Fibroblast of lung (primary cell): ENCODE measurements at regions not wholly inside any gene's neighbourhood (a gene's known extent, or its start where the extent isn't known, plus 50 kb on each side); places are given as distances from the start of the nearest gene placed in this dataset.
"Not testable (repeated sequence)": the region's sequence is repeated elsewhere in the genome, so short reads cannot be mapped to it uniquely, and the experiment has no call there.

Source experiments
- DNase-seq, 2 donors: peaks; one replicate each; pipeline versions ENCODE4 v3.0.0 to v3.0.0-alpha.2; 2010; ENCODE audit warnings: low read depth in 2 of 2
- H2AFZ ChIP-seq: 2 replicates; pipeline ENCODE4 v1.5.1; 2012; ENCODE audit warnings: low read length, control low read depth, inconsistent platforms
- H3K27ac ChIP-seq: 2 replicates; pipeline ENCODE4 v1.5.1; 2011; ENCODE audit warnings: low read length, control low read depth; ENCODE audit not compliant: insufficient read depth
- H3K27me3 ChIP-seq: 2 replicates; pipeline ENCODE4 v1.5.1; 2011; ENCODE audit warnings: mild to moderate bottlenecking, low read length; ENCODE audit not compliant: control insufficient read depth, insufficient read depth
- H3K36me3 ChIP-seq: 2 replicates; pipeline ENCODE4 v1.5.1; 2011; ENCODE audit warnings: low read length; ENCODE audit not compliant: control insufficient read depth, insufficient read depth
- H3K4me1 ChIP-seq: 2 replicates; pipeline ENCODE4 v1.5.1; 2011; ENCODE audit warnings: low read length; ENCODE audit not compliant: control insufficient read depth, insufficient read depth; ENCODE audit errors: extremely low read depth
- H3K4me2 ChIP-seq: 2 replicates; pipeline ENCODE4 v1.5.1; 2011; ENCODE audit warnings: low read length, control low read depth; ENCODE audit not compliant: insufficient read depth; ENCODE audit errors: extremely low read depth
- H3K4me3 ChIP-seq, 4 experiments: fragments of 200-600 bp in 1 of 4; sonication (generic) in 1 of 4; replicated peaks in 1 of 4; 2 replicates each; pipeline ENCODE4 v1.5.1; 2011 to 2016; ENCODE audit warnings: low read length in 4 of 4, low read depth in 3 of 4, mild to moderate bottlenecking in 3 of 4, control low read depth in 2 of 4, inconsistent platforms in 1 of 4, mixed read lengths in 1 of 4; ENCODE audit not compliant: insufficient read depth in 1 of 4; ENCODE audit errors: control extremely low read depth in 1 of 4
- H3K79me2 ChIP-seq: 2 replicates; pipeline ENCODE4 v1.5.1; 2012; ENCODE audit warnings: mild to moderate bottlenecking, low read length, inconsistent platforms; ENCODE audit not compliant: control insufficient read depth, insufficient read depth
- H3K9ac ChIP-seq: 2 replicates; pipeline ENCODE4 v1.5.1; 2011; ENCODE audit warnings: mild to moderate bottlenecking, low read length, control low read depth; ENCODE audit not compliant: insufficient read depth
- H3K9me3 ChIP-seq: 2 replicates; pipeline ENCODE4 v1.5.1; 2012; ENCODE audit warnings: low read depth, low read length; ENCODE audit not compliant: control insufficient read depth, insufficient read depth
- H4K20me1 ChIP-seq: 2 replicates; pipeline ENCODE4 v1.5.1; 2011; ENCODE audit warnings: low read length; ENCODE audit not compliant: control insufficient read depth, insufficient read depth; ENCODE audit errors: extremely low read depth
- EZH2 ChIP-seq: IDR thresholded peaks from 2 replicates; pipeline ENCODE4 v1.5.1; 2012; ENCODE audit warnings: low read length, control low read depth, mild to moderate bottlenecking; ENCODE audit errors: missing control alignments
- TF ChIP-seq, protein P1 (sequence below), 2 donors: IDR thresholded peaks in 1 of 2; conservative IDR thresholded peaks in 1 of 2; 1 replicate in 1 of 2; 2 replicates in 1 of 2; pipeline ENCODE4 v1.5.1; 2011 to 2012; ENCODE audit warnings: low read length in 2 of 2, control low read depth in 1 of 2, inconsistent platforms in 1 of 2, low read depth in 1 of 2, mild to moderate bottlenecking in 1 of 2

DNA sequence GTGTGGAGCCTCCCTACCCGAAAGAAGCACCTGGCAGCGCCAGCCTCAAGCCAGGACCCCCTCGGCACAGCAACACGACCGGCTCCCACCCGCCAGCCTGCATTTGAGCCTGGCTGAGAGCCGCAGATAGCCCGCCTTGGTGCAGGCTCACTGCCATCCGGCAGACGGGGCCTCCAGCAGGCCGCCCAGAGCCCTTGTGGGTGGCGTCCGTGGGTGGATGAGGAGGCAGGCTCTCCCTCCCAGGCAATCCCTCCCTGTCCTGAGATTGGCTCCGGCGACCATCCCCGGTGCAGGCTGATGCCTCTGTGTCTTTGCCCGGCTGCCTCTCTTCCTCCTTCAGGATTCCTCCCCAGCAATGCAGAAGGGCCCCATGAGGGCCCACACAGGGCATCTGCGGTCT, 1527.9 kb downstream of the BRD1 start:
- no peaks in the 10 kb centered on the region for H4K20me1 ChIP-seq
- no peak for DNase-seq
- no peaks in the 10 kb centered on the region for H3K27me3 ChIP-seq
- TF ChIP-seq, protein P1, sequence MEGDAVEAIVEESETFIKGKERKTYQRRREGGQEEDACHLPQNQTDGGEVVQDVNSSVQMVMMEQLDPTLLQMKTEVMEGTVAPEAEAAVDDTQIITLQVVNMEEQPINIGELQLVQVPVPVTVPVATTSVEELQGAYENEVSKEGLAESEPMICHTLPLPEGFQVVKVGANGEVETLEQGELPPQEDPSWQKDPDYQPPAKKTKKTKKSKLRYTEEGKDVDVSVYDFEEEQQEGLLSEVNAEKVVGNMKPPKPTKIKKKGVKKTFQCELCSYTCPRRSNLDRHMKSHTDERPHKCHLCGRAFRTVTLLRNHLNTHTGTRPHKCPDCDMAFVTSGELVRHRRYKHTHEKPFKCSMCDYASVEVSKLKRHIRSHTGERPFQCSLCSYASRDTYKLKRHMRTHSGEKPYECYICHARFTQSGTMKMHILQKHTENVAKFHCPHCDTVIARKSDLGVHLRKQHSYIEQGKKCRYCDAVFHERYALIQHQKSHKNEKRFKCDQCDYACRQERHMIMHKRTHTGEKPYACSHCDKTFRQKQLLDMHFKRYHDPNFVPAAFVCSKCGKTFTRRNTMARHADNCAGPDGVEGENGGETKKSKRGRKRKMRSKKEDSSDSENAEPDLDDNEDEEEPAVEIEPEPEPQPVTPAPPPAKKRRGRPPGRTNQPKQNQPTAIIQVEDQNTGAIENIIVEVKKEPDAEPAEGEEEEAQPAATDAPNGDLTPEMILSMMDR (conservative IDR thresholded peaks at IDR 0.05 in 1 of 2, IDR thresholded peaks at IDR 0.05 in 1 of 2; ENCODE audit: low read depth in 1 of 2, low read length in 2 of 2): no peak
- no peak for TF ChIP-seq EZH2
- H3K4me3 ChIP-seq: no peak overlapping the region
- no peak overlapping the region for H3K4me2 ChIP-seq
- H3K4me1 ChIP-seq: no peaks in the 10 kb centered on the region
- H3K9me3 ChIP-seq: no peaks in the 10 kb centered on the region
- H3K9ac ChIP-seq: no peak overlapping the region
- H2AFZ ChIP-seq: no peak overlapping the region
- H3K36me3 ChIP-seq: no peaks in the 10 kb centered on the region
- no peak overlapping the region for H3K27ac ChIP-seq
- no peaks in the 10 kb centered on the region for H3K79me2 ChIP-seq

DNA sequence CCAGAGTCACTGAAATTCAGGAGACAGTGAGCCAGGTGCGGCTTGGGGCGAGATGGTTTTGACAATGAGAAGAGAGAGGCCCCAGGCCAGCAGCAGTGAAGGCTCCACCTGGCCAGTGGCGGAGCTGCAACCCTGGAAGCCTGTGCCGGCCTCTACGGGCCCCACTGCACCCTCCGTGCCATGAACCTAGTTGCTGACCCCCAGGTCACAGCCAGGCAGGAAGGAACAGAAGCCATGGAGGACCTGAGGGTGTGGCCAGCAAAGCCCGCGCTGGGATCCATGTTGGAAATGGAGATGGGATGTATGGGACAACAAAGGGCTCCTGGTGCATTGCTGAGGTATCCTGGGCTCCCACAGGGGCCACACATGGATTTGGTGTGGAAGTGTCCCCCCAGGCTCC, 1528.5 kb downstream of the BRD1 start:
- no peaks in the 10 kb centered on the region for H3K79me2 ChIP-seq
- H3K27me3 ChIP-seq: no peaks in the 10 kb centered on the region
- no peak overlapping the region for H2AFZ ChIP-seq
- no peak for TF ChIP-seq EZH2
- TF ChIP-seq, protein P1 (conservative IDR thresholded peaks at IDR 0.05 in 1 of 2, IDR thresholded peaks at IDR 0.05 in 1 of 2; ENCODE audit: low read depth in 1 of 2, low read length in 2 of 2): no peak
- no peaks in the 10 kb centered on the region for H3K4me1 ChIP-seq
- no peak overlapping the region for H3K27ac ChIP-seq
- H4K20me1 ChIP-seq: no peaks in the 10 kb centered on the region
- H3K36me3 ChIP-seq: no peaks in the 10 kb centered on the region
- H3K4me3 ChIP-seq: no peak overlapping the region
- no peak for DNase-seq
- H3K9me3 ChIP-seq: no peaks in the 10 kb centered on the region
- no peak overlapping the region for H3K9ac ChIP-seq
- no peak overlapping the region for H3K4me2 ChIP-seq

DNA sequence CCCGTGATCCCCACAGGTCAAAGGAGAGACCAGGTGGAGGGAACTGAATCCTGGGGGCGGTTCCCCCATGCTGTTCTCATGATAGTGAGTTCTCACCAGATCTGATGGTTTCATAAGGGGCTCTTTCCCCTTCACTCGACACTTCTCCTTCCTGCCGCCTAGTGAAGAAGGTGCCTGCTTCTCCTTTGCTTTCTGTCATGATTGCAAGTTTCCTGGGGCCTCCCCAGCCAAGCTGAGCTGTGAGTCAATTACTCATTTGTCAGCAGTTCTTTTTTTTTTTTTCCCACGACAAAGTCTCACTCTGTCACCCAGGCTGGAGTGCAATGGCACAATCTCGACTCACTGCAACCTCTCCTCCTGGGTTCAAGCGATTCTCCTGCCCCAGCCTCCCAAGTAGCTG, 1530.4 kb downstream of the BRD1 start:
- Histone ChIP-seq H3K9ac (no peak overlapping the region), H3K79me2 (no peaks in the 10 kb centered on the region), H4K20me1 (no peaks in the 10 kb centered on the region), H3K4me1 (no peaks in the 10 kb centered on the region), H2AFZ (no peak overlapping the region), H3K4me3 (no peak overlapping the region), H3K27ac (no peak overlapping the region), H3K4me2 (no peak overlapping the region), H3K36me3 (no peaks in the 10 kb centered on the region), H3K9me3 (peaks cover 2% of the 10 kb centered on the region), H3K27me3 (no peaks in the 10 kb centered on the region)
- DNase-seq: no peak
- TF ChIP-seq, protein P1 (conservative IDR thresholded peaks at IDR 0.05 in 1 of 2, IDR thresholded peaks at IDR 0.05 in 1 of 2; ENCODE audit: low read depth in 1 of 2, low read length in 2 of 2): no peak
- no peak for TF ChIP-seq EZH2

DNA sequence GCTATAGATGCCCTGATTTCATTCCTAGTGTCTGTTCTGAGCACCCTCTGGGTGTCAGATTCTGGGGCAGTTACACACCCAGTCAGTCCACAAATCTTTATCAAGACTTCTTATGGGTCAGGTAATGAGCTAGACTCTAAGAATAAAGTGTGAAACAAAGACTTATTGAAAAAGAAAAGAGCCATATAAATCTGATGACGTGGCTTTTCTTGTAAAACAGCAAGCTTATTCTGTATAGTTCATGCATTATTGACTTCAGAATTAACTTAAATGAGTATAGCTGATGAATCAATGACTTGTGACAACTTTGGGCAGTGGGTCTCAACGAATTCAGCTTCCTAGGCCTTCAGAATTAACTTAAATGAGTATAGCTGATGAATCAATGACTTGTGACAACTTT, 1527.5 kb downstream of the TBC1D22A start:
- H3K4me3 ChIP-seq, H4K20me1 ChIP-seq, DNase-seq, H3K9ac ChIP-seq, H3K27me3 ChIP-seq, H3K4me2 ChIP-seq, H3K36me3 ChIP-seq, H3K27ac ChIP-seq, H3K9me3 ChIP-seq, H2AFZ ChIP-seq, H3K79me2 ChIP-seq, H3K4me1 ChIP-seq: not testable (repeated sequence)
